ENCODE measurements at regions not wholly inside any gene's neighbourhood (a gene's known extent, or its start where the extent isn't known, plus 50 kb on each side); places are given as distances from the start of the nearest gene placed in this dataset.

- no peak for TF ChIP-seq DZIP1 (CRISPR knock-in tag; IDR thresholded peaks at IDR 0.05)
- TF ChIP-seq NONO (IDR thresholded peaks at IDR 0.05), result no peak
- no peak for TF ChIP-seq NONO (CRISPR knock-in tag; conservative IDR thresholded peaks at IDR 0.05)
- no peak for TF ChIP-seq ZNF101 (CRISPR knock-in tag; IDR thresholded peaks at IDR 0.05; ENCODE audit: borderline replicate concordance, low read depth)
- no peak for TF ChIP-seq ZNF576 (CRISPR knock-in tag; IDR thresholded peaks at IDR 0.05)
- TF ChIP-seq PCBP2 (optimal IDR thresholded peaks at IDR 0.05; ENCODE audit: low read depth, low read length, poor library complexity, severe bottlenecking), result no peak
- no peak for TF ChIP-seq ZFP41 (CRISPR knock-in tag; IDR thresholded peaks at IDR 0.05; ENCODE audit: borderline replicate concordance)
- TF ChIP-seq ZZZ3 (CRISPR knock-in tag; IDR thresholded peaks at IDR 0.05; ENCODE audit: borderline replicate concordance), result no peak
- TF ChIP-seq NCOA1 (CRISPR knock-in tag; IDR thresholded peaks at IDR 0.05), result no peak
- TF ChIP-seq KDM3A (CRISPR knock-in tag; IDR thresholded peaks at IDR 0.05; ENCODE audit: low read depth), result no peak
- TF ChIP-seq KAT2B (IDR thresholded peaks at IDR 0.05; ENCODE audit: borderline replicate concordance, low read depth, low read length), result no peak
- TF ChIP-seq ZSCAN9 (CRISPR knock-in tag; IDR thresholded peaks at IDR 0.05; ENCODE audit: borderline replicate concordance), result no peak
- no peak for TF ChIP-seq IKZF4 (CRISPR knock-in tag; IDR thresholded peaks at IDR 0.05; ENCODE audit: borderline replicate concordance, low read depth, not compliant biosample characterization)
- TF ChIP-seq ATAD3A (CRISPR knock-in tag; IDR thresholded peaks at IDR 0.05), result no peak
- TF ChIP-seq KDM6A (CRISPR knock-in tag; IDR thresholded peaks at IDR 0.05; ENCODE audit: low read depth), result no peak
- no peak for TF ChIP-seq AGO1 (IDR thresholded peaks at IDR 0.05; ENCODE audit: low read depth, low read length, poor library complexity, severe bottlenecking)
- no peak for TF ChIP-seq GABPB1 (CRISPR knock-in tag; IDR thresholded peaks at IDR 0.05)
- TF ChIP-seq ZNF646 (CRISPR knock-in tag; IDR thresholded peaks at IDR 0.05), result no peak
- TF ChIP-seq MXI1 (IDR thresholded peaks at IDR 0.05; ENCODE audit: borderline replicate concordance, low read depth, low read length), result no peak
- no peak for TF ChIP-seq ZNF615 (CRISPR knock-in tag; IDR thresholded peaks at IDR 0.05; ENCODE audit: borderline replicate concordance)
- no peak for TF ChIP-seq ZNF430 (CRISPR knock-in tag; IDR thresholded peaks at IDR 0.05)
- no peak for TF ChIP-seq ZNF432 (CRISPR knock-in tag; IDR thresholded peaks at IDR 0.05; ENCODE audit: borderline replicate concordance)
- peak; percentile 34; the same call in 1 of the 2 replicates for TF ChIP-seq FOXK2 (IDR thresholded peaks at IDR 0.05)
Measured at GRCh38 chr6:144652292-144652891, 367.3 kb downstream of the UTRN start (continued).

All from HepG2 (cell line).